H9 (cell line): ENCODE measurements at regions not wholly inside any gene's neighbourhood (a gene's known extent, or its start where the extent isn't known, plus 50 kb on each side); places are given as distances from the start of the nearest gene placed in this dataset.

Experiments used
- DNase-seq: peaks from one replicate; pipeline ENCODE4 v3.0.0-alpha.2; 2017
- H2AFZ ChIP-seq: one replicate; pipeline ENCODE4 v1.6.1; 2013; ENCODE audit warnings: mild to moderate bottlenecking, low read length, control low read depth, moderate library complexity
- H2AK5ac ChIP-seq: 2 replicates; pipeline ENCODE4 v1.6.1; 2013; ENCODE audit warnings: low read length, control low read depth, mixed read lengths; ENCODE audit not compliant: insufficient read length
- H2BK120ac ChIP-seq: one replicate; pipeline ENCODE4 v1.6.1; 2013; ENCODE audit warnings: low read depth, mild to moderate bottlenecking, low read length, control low read depth, inconsistent platforms; ENCODE audit not compliant: poor library complexity, severe bottlenecking
- H2BK12ac ChIP-seq: 2 replicates; pipeline ENCODE4 v1.6.1; 2013; ENCODE audit warnings: low read length, control low read depth, mixed read lengths, low read depth; ENCODE audit not compliant: insufficient read length
- H2BK15ac ChIP-seq: 2 replicates; pipeline ENCODE4 v1.6.1; 2013; ENCODE audit warnings: low read depth, low read length, control low read depth
- H2BK20ac ChIP-seq: one replicate; pipeline ENCODE4 v1.6.1; 2013; ENCODE audit warnings: low read depth, mild to moderate bottlenecking, low read length, control low read depth, inconsistent platforms; ENCODE audit not compliant: poor library complexity, severe bottlenecking
- H2BK5ac ChIP-seq: 2 replicates; pipeline ENCODE4 v1.6.1; 2013; ENCODE audit warnings: low read length, control low read depth, mixed read lengths; ENCODE audit not compliant: insufficient read length
- H3K14ac ChIP-seq: 2 replicates; pipeline ENCODE4 v1.6.1; 2013; ENCODE audit warnings: low read length, control low read depth; ENCODE audit not compliant: insufficient read depth
- H3K18ac ChIP-seq: 2 replicates; pipeline ENCODE4 v1.6.1; 2013; ENCODE audit warnings: low read depth, mild to moderate bottlenecking, mixed read lengths, low read length, control low read depth; ENCODE audit not compliant: insufficient read length
- H3K23ac ChIP-seq: 2 replicates; pipeline ENCODE4 v1.6.1; 2013; ENCODE audit warnings: low read length, control low read depth, mixed read lengths, low read depth; ENCODE audit not compliant: insufficient read length
- H3K23me2 ChIP-seq: 2 replicates; pipeline ENCODE4 v1.6.1; 2013; ENCODE audit warnings: low read depth, mild to moderate bottlenecking, mixed read lengths, low read length, control low read depth; ENCODE audit not compliant: insufficient read length, poor library complexity, severe bottlenecking
- H3K27ac ChIP-seq: 2 replicates; pipeline ENCODE4 v1.5.1; 2013; ENCODE audit warnings: low read length, control low read depth, mixed read lengths, low read depth; ENCODE audit not compliant: insufficient read length
- H3K27me3 ChIP-seq: 2 replicates; pipeline ENCODE4 v1.6.1; 2013; ENCODE audit warnings: low read length, control low read depth, inconsistent platforms; ENCODE audit not compliant: insufficient read depth
- H3K4ac ChIP-seq: 2 replicates; pipeline ENCODE4 v1.6.1; 2013; ENCODE audit warnings: low read depth, mild to moderate bottlenecking, control low read depth, inconsistent platforms, low read length, moderate library complexity
- H3K4me1 ChIP-seq: 2 replicates; pipeline ENCODE4 v1.6.1; 2013; ENCODE audit warnings: low read length, control low read depth, inconsistent platforms; ENCODE audit not compliant: insufficient read depth
- H3K4me2 ChIP-seq: 2 replicates; pipeline ENCODE4 v1.6.1; 2013; ENCODE audit warnings: low read length, control low read depth, mixed read lengths; ENCODE audit not compliant: insufficient read length, insufficient read depth
- H3K56ac ChIP-seq: 2 replicates; pipeline ENCODE4 v1.6.1; 2013; ENCODE audit warnings: low read depth, mild to moderate bottlenecking, mixed read lengths, low read length, control low read depth; ENCODE audit not compliant: insufficient read length
- H3K79me1 ChIP-seq: 2 replicates; pipeline ENCODE4 v1.6.1; 2013; ENCODE audit warnings: low read depth, mild to moderate bottlenecking, moderate library complexity, low read length, control low read depth, inconsistent platforms; ENCODE audit not compliant: insufficient read depth, poor library complexity, severe bottlenecking
- H3K79me2 ChIP-seq: 2 replicates; pipeline ENCODE4 v1.6.1; 2013; ENCODE audit warnings: low read length, control low read depth, inconsistent platforms; ENCODE audit not compliant: insufficient read depth
- H3K9ac ChIP-seq: 2 replicates; pipeline ENCODE4 v1.6.1; 2013; ENCODE audit warnings: low read length, control low read depth, mixed read lengths; ENCODE audit not compliant: insufficient read length; ENCODE audit errors: extremely low read depth
- H3K9me3 ChIP-seq: one replicate; pipeline ENCODE4 v1.6.1; 2013; ENCODE audit warnings: low read depth, low read length, inconsistent platforms; ENCODE audit not compliant: control insufficient read depth
- H3T11ph ChIP-seq: one replicate; pipeline ENCODE4 v1.6.1; 2013; ENCODE audit warnings: mild to moderate bottlenecking, low read length, control low read depth, inconsistent platforms
- H4K20me1 ChIP-seq: one replicate; pipeline ENCODE4 v1.6.1; 2013; ENCODE audit not compliant: control insufficient read depth, insufficient read length, insufficient read depth
- H4K5ac ChIP-seq: 2 replicates; pipeline ENCODE4 v1.6.1; 2013; ENCODE audit warnings: low read depth, mild to moderate bottlenecking, mixed read lengths, low read length, control low read depth; ENCODE audit not compliant: insufficient read length
- H4K8ac ChIP-seq: replicated peaks from 2 replicates; pipeline ENCODE4 v1.6.1; 2013; ENCODE audit warnings: low read length, control low read depth, mixed read lengths, low read depth; ENCODE audit not compliant: insufficient read length
- H4K91ac ChIP-seq: 2 replicates; pipeline ENCODE4 v1.6.1; 2013; ENCODE audit warnings: low read depth, mild to moderate bottlenecking, moderate library complexity, mixed read lengths, low read length, control low read depth; ENCODE audit not compliant: insufficient read length
- H3K27ac Mint-ChIP-seq, 3 experiments: 2 replicates in 2 of 3; 3 replicates in 1 of 3; pipeline ENCODE4 v1.8.0; 2020 to 2021; ENCODE audit warnings: mixed read lengths in 3 of 3, mild to moderate bottlenecking in 1 of 3, moderate library complexity in 1 of 3
- H3K27me3 Mint-ChIP-seq: 2 replicates; pipeline ENCODE4 v1.8.0; 2021; ENCODE audit warnings: low read depth, mild to moderate bottlenecking, moderate library complexity, mixed read lengths
- H3K36me3 Mint-ChIP-seq, 3 experiments: 2 replicates in 2 of 3; 3 replicates in 1 of 3; pipeline ENCODE4 v1.8.0; 2020 to 2021; ENCODE audit warnings: low read depth in 3 of 3, mixed read lengths in 3 of 3; ENCODE audit not compliant: insufficient read depth in 1 of 3
- H3K4me1 Mint-ChIP-seq, 2 experiments: 2 replicates each; pipeline ENCODE4 v1.8.0; 2020; ENCODE audit warnings: mixed read lengths in 2 of 2
- H3K4me3 Mint-ChIP-seq, 2 experiments: 2 replicates in 1 of 2; 3 replicates in 1 of 2; pipeline ENCODE4 v1.8.0; 2020 to 2021; ENCODE audit warnings: mild to moderate bottlenecking in 2 of 2, mixed read lengths in 2 of 2, moderate library complexity in 1 of 2
- H3K9me3 Mint-ChIP-seq, 2 experiments: 2 replicates in 1 of 2; 3 replicates in 1 of 2; pipeline ENCODE4 v1.8.0; 2020; ENCODE audit warnings: mild to moderate bottlenecking in 2 of 2, mixed read lengths in 2 of 2, moderate library complexity in 1 of 2
- WGBS: extraction: QIAGEN DNeasy Blood & Tissue Kit; methylation state at CpG from one replicate; pipeline ENCODE4 v1.1.7; 2013; ENCODE audit warnings: missing lambda C conversion rate, low lambda C conversion rate, mixed read lengths; ENCODE audit not compliant: insufficient read length; ENCODE audit errors: extremely low coverage; 5-methylcytosine and 5-hydroxymethylcytosine counted together
- TF ChIP-seq, protein P1 (sequence below): fragments of 200-600 bp; sonication (generic); conservative IDR thresholded peaks from 3 replicates; pipeline ENCODE4 v1.8.0; 2021; ENCODE audit warnings: antibody characterized with exemption, mild to moderate bottlenecking

DNA sequence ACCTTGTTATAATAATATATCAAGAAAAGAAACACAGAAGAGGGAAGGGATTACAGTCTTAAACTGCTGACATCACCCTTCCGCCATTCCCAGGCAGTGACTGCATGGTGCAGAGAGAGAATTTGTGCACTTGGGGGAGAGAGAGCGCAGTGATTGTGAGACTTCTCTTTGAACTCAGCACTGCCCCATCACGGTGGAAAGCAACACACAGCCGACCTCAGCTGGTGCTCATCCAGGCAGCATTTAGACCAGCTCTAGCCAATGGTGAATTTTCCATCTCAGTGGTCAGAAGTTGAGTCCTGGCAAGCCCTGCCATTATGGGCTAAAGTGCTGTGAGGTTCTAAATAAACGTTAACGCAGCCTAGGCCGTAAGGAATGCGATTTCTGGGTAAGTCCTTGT, 1681.5 kb downstream of the EFNB2 start:
- no peak overlapping the region for H4K8ac ChIP-seq
- H2AFZ ChIP-seq, result no peak overlapping the region
- H3K23me2 ChIP-seq, result no peaks in the 10 kb centered on the region
- no peak overlapping the region for H3K23ac ChIP-seq
- H3K79me2 ChIP-seq, result no peaks in the 10 kb centered on the region
- peaks cover 0 to 6% of the 10 kb centered on the region in 2 experiments; a peak in 1 of 4 replicates for H3K4me1 Mint-ChIP-seq
- H3K27ac Mint-ChIP-seq, result peak overlapping the region in 1 of 3 experiments; percentile 18; a peak in 2 of 7 replicates
- no peaks in the 10 kb centered on the region for H3K27me3 ChIP-seq
- no peak overlapping the region for H2BK5ac ChIP-seq
- TF ChIP-seq, protein P1, sequence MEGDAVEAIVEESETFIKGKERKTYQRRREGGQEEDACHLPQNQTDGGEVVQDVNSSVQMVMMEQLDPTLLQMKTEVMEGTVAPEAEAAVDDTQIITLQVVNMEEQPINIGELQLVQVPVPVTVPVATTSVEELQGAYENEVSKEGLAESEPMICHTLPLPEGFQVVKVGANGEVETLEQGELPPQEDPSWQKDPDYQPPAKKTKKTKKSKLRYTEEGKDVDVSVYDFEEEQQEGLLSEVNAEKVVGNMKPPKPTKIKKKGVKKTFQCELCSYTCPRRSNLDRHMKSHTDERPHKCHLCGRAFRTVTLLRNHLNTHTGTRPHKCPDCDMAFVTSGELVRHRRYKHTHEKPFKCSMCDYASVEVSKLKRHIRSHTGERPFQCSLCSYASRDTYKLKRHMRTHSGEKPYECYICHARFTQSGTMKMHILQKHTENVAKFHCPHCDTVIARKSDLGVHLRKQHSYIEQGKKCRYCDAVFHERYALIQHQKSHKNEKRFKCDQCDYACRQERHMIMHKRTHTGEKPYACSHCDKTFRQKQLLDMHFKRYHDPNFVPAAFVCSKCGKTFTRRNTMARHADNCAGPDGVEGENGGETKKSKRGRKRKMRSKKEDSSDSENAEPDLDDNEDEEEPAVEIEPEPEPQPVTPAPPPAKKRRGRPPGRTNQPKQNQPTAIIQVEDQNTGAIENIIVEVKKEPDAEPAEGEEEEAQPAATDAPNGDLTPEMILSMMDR, result no peak
- no peaks in the 10 kb centered on the region for H4K20me1 ChIP-seq
- no peak overlapping the region for H4K5ac ChIP-seq
- no peak overlapping the region for H2BK20ac ChIP-seq
- H3K18ac ChIP-seq, result no peak overlapping the region
- no peak overlapping the region for H2BK15ac ChIP-seq
- no peak overlapping the region for H3K56ac ChIP-seq
- no peak overlapping the region for H2AK5ac ChIP-seq
- no peaks in the 10 kb centered on the region for H3K4me1 ChIP-seq
- H3K27ac ChIP-seq, result no peak overlapping the region
- no peak overlapping the region for H3K14ac ChIP-seq
- no peaks in the 10 kb centered on the region for H3K9me3 Mint-ChIP-seq
- no peak overlapping the region for H2BK12ac ChIP-seq
- H2BK120ac ChIP-seq, result no peak overlapping the region
- H3K4me3 Mint-ChIP-seq, result no peak overlapping the region
- no peaks in the 10 kb centered on the region for H3K79me1 ChIP-seq
- no peaks in the 10 kb centered on the region; a peak in 1 of 7 replicates for H3K36me3 Mint-ChIP-seq
- no peaks in the 10 kb centered on the region for H3K27me3 Mint-ChIP-seq
- H4K91ac ChIP-seq, result no peak overlapping the region
- WGBS, result no CpG with 5 or more reads among the region's 8 CpGs
- no peak overlapping the region for H3K4me2 ChIP-seq
- H3K9me3 ChIP-seq, result no peaks in the 10 kb centered on the region
- no peak overlapping the region for H3K4ac ChIP-seq
- H3K9ac ChIP-seq, result no peak overlapping the region
- peak; percentile 41 for DNase-seq
- H3T11ph ChIP-seq, result no peak overlapping the region
